NCI-H510A (cell line): ENCODE measurements at regions not wholly inside any gene's neighbourhood (a gene's known extent, or its start where the extent isn't known, plus 50 kb on each side); places are given as distances from the start of the nearest gene placed in this dataset.
"Not testable (repeated sequence)": the region's sequence is repeated elsewhere in the genome, so short reads cannot be mapped to it uniquely, and the experiment has no call there.

ENCODE experiments used
- DNase-seq: peaks from one replicate; lab custom pipeline; 2025; lab: John Stamatoyannopoulos, UW

- DNase-seq = no peak
These were observed 245.2 kb downstream of the AACS start for GRCh38 chr12:125310461-125310860.

DNA sequence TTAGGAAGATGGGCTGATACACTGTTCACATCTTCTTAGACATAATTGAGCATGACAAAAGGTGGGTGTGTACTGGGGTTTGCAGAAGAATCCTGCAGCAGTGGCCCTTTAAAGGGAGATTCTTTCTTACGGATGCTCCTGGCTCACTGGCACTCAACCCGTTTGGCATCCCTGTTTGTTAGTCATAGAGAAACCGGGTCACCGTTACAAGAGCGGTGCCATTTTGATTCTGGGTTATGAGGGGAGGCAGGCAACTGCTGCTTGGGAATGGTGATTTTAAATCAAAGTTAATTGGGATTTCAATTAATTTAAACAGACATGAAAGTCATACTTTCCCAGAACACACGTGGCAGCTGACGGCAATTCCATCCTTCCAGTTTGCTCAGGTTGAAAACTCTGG is 245.8 kb downstream of the AACS start:
- no peak for DNase-seq

DNA sequence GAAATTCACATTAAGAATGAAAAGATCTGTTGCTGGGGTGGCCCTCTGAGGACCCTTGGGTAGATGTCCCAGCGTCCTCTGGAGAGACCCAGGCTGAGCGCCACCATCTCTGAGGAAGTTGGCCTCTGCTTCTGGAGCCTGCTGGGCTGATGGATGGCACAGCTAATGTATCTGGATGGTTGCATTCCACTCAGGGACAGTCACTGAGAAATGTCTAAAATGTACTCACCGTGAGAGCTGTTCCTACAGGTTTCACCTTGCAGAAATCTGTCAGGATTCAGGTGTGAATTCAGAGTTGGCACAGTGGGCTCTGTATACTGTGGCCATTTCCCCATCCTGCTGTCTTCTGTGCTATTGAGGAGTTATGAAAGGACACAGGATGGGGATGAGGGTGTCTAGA is 247.2 kb downstream of the AACS start:
- DNase-seq = no peak

- DNase-seq = no peak
These were observed 249.0 kb downstream of the AACS start for GRCh38 chr12:125314051-125314755.

DNA sequence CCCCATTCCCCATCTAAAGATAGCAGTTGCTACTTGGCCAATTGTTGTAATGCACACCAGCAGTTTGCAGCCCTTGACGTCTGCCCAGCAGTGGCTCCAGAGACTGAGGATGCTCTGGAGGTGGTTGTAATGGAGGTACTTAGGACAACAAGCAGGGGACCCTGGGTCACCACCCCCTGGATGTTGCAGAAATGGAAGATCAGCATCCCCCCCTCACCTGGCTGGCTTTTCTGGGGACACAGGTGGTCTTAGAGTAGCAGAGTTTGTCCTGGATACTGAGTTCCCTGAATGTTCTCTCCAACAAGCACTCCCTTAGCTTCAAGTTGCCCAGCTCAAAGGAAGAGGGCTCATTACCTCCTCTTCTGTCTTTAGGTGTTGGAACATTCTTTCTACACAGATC is 250.5 kb downstream of the AACS start:
- no peak for DNase-seq

GRCh38 chr12:125320177-125320576 is 254.9 kb downstream of the AACS start:
- no peak for DNase-seq

DNA sequence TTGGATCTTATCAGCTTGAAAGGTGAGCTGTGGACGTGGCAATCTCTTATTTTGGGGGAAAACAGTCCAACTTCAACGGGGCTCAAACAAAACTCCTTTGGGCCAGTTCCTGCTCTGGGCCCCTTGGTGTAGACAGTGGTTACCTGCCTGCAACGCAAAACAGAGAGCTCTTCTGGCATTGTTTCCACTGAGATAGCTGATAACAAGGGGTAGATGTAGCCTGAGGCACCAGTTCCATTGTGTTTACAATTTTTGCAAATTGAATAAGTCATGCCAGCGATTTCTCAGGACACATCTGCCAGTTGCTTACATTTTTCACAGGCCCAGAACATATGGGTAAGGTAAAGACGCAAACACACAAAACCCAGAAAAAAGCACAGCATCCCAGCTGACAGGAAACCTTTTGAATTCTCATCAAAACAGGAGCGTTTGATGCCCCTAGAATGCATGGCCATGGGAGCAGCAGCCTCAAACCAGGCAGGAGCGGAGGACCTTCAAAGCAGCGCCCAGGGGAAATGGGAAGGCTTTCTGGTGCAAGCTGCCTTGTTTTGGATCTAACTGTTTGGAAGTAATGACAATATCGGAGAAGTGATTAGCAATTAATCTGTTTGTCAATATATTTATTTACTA is 259.7 kb downstream of the AACS start:
- DNase-seq = no peak

- no peak for DNase-seq
These were observed 264.2 kb downstream of the AACS start for GRCh38 chr12:125329239-125330102.

DNA sequence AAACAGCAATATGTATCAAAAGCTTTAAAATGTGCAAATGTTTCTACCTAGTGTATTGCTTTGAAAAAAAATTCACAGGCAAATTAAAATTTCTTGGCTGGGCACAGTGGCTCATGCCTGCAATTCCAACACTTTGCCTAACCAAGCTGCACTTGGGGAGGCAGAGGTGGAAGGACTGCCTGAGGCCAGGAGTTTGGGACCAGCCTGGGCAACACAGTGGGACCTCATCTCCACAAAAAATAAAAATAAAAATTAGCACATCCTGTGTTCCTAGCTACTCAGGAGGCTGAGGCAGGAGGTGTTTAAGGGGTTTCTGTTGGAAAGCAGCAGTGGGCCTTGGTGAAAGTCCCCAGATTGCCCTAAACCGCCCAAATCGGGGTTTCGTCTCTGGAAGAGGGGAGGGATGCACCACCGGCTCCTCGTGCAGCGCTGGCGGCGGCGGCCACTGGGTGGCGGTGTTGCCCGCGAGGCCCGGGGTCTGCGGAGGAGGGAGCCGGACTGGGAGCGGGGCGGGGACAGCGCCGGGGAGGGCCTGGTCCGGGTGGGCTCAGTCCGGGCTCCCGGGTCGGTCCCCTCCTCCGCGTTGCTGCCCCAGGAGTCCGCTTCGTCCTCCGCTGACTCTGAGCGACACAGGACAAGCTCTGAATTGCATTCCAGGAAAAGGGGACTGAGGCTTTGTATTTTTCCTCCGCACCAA is 265.6 kb downstream of the AACS start:
- DNase-seq = no peak

DNA sequence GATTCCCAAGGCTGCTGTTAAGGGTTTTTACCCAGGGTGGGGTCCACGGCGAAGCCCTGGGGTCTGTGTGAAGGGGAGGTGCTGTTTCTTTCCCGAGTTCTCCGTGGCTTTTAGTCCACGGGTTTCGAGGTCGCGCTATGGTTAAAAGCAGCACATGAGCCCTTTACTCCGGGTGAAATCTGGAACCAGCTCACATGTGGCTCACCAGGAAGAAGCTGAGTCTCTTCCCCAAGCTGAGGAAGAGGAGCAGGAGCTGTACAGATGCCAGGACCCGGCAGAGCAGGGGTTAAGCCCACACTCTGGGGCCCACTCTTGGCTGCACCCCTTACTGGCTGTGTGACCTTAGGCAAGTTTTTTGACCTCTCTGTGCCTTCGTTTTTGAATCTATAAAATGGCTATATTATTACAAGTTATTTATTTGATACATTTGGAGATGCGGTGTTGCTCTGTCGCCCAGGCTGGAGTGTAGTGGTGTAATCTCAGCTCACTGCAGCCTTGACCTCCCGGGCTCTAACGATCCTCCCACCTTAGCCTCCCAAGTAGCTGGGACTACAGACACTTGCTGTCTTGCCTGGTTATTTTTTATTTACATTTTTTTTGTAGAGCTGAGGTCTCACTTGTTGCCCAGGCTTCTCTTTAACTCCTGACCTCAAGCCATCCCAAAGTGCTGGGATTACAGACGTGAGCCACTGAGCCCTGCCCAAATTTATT is 266.3 kb downstream of the AACS start:
- DNase-seq = no peak

DNA sequence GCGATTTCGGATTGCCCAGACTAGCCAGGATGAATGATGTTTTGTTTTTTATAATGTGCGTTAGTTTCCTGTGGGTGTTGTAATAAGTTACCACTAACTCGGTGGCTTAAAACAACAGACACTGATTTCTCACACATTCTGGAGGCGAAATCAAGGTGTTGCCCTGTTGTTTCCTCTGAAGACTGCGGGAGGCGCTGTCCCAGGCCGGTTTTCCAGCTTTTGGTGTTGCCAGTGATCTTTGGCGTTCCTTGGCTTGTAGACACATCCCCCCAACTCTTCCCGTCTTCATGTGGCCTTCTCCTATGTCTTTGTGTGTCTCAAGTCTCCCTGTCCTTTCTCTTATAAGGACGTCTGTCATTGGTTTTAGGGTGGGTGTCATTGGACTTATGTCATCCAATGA is 267.7 kb downstream of the AACS start:
- DNase-seq = no peak

GRCh38 chr12:125336246-125336645 is 271.0 kb downstream of the AACS start:
- no peak for DNase-seq

DNA sequence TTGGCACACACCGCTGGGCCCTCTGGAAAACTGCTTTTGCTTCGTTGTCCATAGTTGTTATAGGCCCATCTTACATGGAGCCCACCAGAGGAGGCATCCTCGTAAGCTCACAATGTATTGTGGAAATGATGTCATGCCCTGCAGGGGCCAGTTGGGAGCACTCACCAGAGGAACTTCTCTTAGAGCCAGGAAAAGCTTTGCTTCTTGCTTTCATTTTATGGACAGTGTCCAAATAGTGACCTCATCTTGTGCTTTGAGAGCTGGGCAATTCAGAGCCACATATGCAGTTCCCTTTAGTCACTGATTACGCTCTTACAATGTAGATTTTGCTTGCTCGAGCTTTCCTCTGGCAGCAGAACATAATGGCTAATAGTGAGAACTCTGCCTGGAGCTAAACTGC is 275.6 kb downstream of the AACS start:
- DNase-seq = no peak

DNA sequence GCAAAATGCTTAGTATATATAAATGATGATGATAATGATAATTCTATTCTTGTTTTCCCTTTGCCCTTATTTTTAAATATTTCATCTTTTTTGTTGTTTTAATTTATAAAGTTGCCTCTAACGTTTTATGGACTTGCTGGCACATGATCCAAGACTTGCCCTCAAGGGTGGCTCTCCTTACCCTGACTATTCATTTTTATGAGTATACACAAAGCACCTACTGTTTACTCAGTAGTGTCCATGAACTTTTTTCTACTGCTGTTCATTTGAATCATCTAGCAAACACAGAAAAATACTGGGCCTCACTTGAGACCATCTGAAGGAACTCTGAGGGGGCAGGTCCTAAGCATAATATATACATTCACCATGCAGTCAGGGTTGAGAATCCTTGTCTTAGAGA is 276.2 kb downstream of the AACS start:
- no peak for DNase-seq

- no peak for DNase-seq
These were observed 278.4 kb downstream of the AACS start for GRCh38 chr12:125343649-125344048.

DNA sequence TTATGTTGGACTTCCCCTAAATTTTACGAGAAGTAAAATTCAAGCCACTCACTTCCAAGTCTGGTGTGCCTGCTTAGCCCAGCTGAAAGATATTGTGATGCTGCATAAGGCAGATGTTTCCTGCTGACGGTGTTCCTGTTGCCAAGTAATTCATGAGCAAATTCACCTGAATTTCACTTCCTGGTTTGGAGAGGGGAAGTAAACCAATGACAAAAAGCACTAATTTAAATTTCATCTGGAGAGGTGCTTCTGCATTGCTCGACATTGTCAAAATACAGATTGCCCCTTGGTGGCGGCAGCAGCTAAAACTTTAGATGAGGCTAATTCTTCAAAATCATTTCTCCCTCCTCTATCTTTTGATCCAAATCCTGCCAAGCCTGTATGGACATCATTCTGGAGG is 281.1 kb downstream of the AACS start:
- no peak for DNase-seq

- no peak for DNase-seq
These were observed 286.6 kb downstream of the AACS start for GRCh38 chr12:125351788-125352187.

- not testable (repeated sequence) for DNase-seq
These were observed 287.8 kb downstream of the AACS start for GRCh38 chr12:125353002-125353401.

- DNase-seq = no peak
These were observed 288.6 kb downstream of the AACS start for GRCh38 chr12:125353871-125354270.

DNA sequence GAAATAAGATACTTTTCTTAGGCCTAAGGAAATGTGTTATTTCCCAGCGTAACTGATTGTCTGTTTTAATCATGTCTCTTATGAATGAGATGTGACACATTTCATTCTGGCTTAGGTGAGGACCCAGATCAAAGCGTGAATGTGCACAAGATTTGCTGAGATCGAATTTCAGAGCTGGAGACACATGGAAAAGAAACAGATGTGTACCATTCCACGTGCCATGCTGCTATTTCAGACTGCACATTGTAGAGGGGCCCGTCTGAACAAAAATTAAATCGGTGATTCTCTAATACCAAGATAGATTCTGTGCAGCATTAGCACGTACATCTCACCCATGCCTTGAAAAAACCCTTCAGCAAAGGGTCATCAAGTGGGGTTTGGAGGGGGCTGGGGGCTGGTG is 290.4 kb downstream of the AACS start:
- DNase-seq = no peak

DNA sequence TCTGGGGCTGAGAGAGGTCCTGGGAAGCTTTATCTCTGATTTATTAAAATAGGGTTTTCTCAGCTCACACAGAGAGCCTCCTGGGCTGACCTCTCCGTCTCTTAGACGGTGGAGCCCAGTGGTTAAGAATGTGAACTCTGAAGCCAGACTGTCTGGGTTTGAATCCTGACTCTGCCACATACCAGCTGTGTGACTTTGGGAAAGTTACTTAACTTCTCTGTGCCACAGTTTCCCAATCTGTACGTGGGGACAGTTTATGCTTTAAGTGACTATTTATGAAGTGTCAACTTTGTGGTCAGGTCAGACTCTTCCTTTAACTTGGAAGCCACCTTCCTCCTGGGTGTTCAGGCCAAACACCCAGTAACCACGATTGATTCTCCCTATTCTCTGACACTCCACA is 290.9 kb downstream of the AACS start:
- no peak for DNase-seq

- no peak for DNase-seq
These were observed 292.3 kb downstream of the AACS start for GRCh38 chr12:125357561-125357960.
